Neural cell (in vitro differentiated cells): ENCODE measurements at regions not wholly inside any gene's neighbourhood (a gene's known extent, or its start where the extent isn't known, plus 50 kb on each side); places are given as distances from the start of the nearest gene placed in this dataset.

ENCODE experiments used
- H2AFZ ChIP-seq: fragments of 200-600, 300-800 bp; sonication (generic), shearing (Covaris generic); 2 replicates; pipeline ENCODE4 v1.6.0; 2014; ENCODE audit warnings: low read depth, mild to moderate bottlenecking, antibody characterized with exemption, low read length, moderate library complexity
- H3F3A ChIP-seq: fragments of 200-600 bp; shearing (Covaris generic); 2 replicates; pipeline ENCODE4 v1.6.1; 2016; ENCODE audit warnings: mild to moderate bottlenecking, moderate library complexity, mixed read lengths, antibody characterized with exemption, low read length; ENCODE audit not compliant: insufficient read depth, poor library complexity, severe bottlenecking
- H3K27ac ChIP-seq: fragments of 200-600, 300-800 bp; sonication (generic), shearing (Covaris generic); 2 replicates; pipeline ENCODE4 v1.5.1; 2014; ENCODE audit warnings: mild to moderate bottlenecking, low read length, moderate library complexity
- H3K27me3 ChIP-seq: fragments of 300-800, 200-600 bp; sonication (generic), shearing (Covaris generic); 2 replicates; pipeline ENCODE4 v1.6.0; 2014; ENCODE audit warnings: mild to moderate bottlenecking, low read depth, low read length, moderate library complexity; ENCODE audit not compliant: insufficient read depth
- H3K36me3 ChIP-seq: fragments of 300-800, 200-600 bp; sonication (generic), shearing (Covaris generic); 2 replicates; pipeline ENCODE4 v1.5.1; 2014; ENCODE audit warnings: mild to moderate bottlenecking, antibody characterized with exemption, low read length, moderate library complexity; ENCODE audit not compliant: insufficient read depth
- H3K4me2 ChIP-seq: fragments of 300-800, 200-600 bp; sonication (generic), shearing (Covaris generic); 2 replicates; pipeline ENCODE4 v1.6.0; 2014; ENCODE audit warnings: mild to moderate bottlenecking, low read length
- H3K4me3 ChIP-seq: fragments of 300-800, 200-600 bp; sonication (generic), shearing (Covaris generic); 2 replicates; pipeline ENCODE4 v1.5.1; 2014; ENCODE audit warnings: mild to moderate bottlenecking, low read length, moderate library complexity
- H3K79me2 ChIP-seq: fragments of 200-600 bp; shearing (Covaris generic); replicated peaks from 2 replicates; pipeline ENCODE4 v1.6.0; 2014; ENCODE audit warnings: mild to moderate bottlenecking, low read length, moderate library complexity; ENCODE audit not compliant: insufficient read depth
- H3K9ac ChIP-seq: fragments of 300-800, 200-600 bp; sonication (generic), shearing (Covaris generic); 2 replicates; pipeline ENCODE4 v1.6.1; 2016; ENCODE audit warnings: mild to moderate bottlenecking, low read length, mixed read lengths
- H3K9me2 ChIP-seq: fragments of 200-600 bp; shearing (Covaris generic); 2 replicates; pipeline ENCODE4 v1.6.1; 2016; ENCODE audit warnings: mild to moderate bottlenecking, low read length, mixed read lengths; ENCODE audit not compliant: insufficient read depth
- H3K9me3 ChIP-seq: fragments of 200-600, 300-800 bp; sonication (generic), shearing (Covaris generic); 2 replicates; pipeline ENCODE4 v1.6.1; 2016; ENCODE audit warnings: mild to moderate bottlenecking, mixed run types, low read length, moderate library complexity, mixed read lengths
- H4K20me1 ChIP-seq: fragments of 200-600 bp; shearing (Covaris generic); 2 replicates; pipeline ENCODE4 v1.6.1; 2016; ENCODE audit warnings: mild to moderate bottlenecking, mixed run types; ENCODE audit not compliant: insufficient read depth
- CTCF ChIP-seq: fragments of 450-650 bp; IDR thresholded peaks from 2 replicates; pipeline ENCODE4 v1.5.1; 2014; ENCODE audit warnings: antibody characterized with exemption, mild to moderate bottlenecking, moderate library complexity; ENCODE audit not compliant: poor library complexity, severe bottlenecking
- EP300 ChIP-seq: fragments of 450-650 bp; conservative IDR thresholded peaks from 2 replicates; pipeline ENCODE4 v1.6.1; 2014; ENCODE audit warnings: antibody characterized with exemption, mild to moderate bottlenecking, moderate library complexity; ENCODE audit not compliant: poor library complexity, severe bottlenecking
- EZH2 ChIP-seq: fragments of 200-600, 300-800 bp; shearing (Covaris generic), sonication (generic); IDR thresholded peaks from 2 replicates; pipeline ENCODE4 v1.6.1; 2014; ENCODE audit warnings: antibody characterized with exemption, low read length, borderline replicate concordance, mild to moderate bottlenecking; ENCODE audit not compliant: insufficient read depth, poor library complexity, severe bottlenecking
- MXI1 ChIP-seq: fragments of 450-650 bp; conservative IDR thresholded peaks from 2 replicates; pipeline ENCODE4 v1.6.1; 2014; ENCODE audit warnings: antibody characterized with exemption, mild to moderate bottlenecking; ENCODE audit not compliant: poor library complexity, severe bottlenecking
- POLR2AphosphoS5 ChIP-seq: IDR thresholded peaks from 2 replicates; pipeline ENCODE4 v1.6.1; 2012
- RAD21 ChIP-seq: fragments of 450-650 bp; conservative IDR thresholded peaks from 2 replicates; pipeline ENCODE4 v1.6.1; 2014; ENCODE audit warnings: antibody characterized with exemption, mild to moderate bottlenecking, moderate library complexity
- SMC3 ChIP-seq: fragments of 450-650 bp; conservative IDR thresholded peaks from 2 replicates; pipeline ENCODE4 v1.6.1; 2014; ENCODE audit warnings: antibody characterized with exemption, mild to moderate bottlenecking, moderate library complexity; ENCODE audit not compliant: poor library complexity
- TAF1 ChIP-seq: IDR thresholded peaks from 2 replicates; pipeline ENCODE4 v1.6.1; 2012; ENCODE audit warnings: low read depth
- TF ChIP-seq, protein P1 (sequence below): IDR thresholded peaks from 2 replicates; pipeline ENCODE4 v1.6.1; 2012; ENCODE audit warnings: borderline replicate concordance

DNA sequence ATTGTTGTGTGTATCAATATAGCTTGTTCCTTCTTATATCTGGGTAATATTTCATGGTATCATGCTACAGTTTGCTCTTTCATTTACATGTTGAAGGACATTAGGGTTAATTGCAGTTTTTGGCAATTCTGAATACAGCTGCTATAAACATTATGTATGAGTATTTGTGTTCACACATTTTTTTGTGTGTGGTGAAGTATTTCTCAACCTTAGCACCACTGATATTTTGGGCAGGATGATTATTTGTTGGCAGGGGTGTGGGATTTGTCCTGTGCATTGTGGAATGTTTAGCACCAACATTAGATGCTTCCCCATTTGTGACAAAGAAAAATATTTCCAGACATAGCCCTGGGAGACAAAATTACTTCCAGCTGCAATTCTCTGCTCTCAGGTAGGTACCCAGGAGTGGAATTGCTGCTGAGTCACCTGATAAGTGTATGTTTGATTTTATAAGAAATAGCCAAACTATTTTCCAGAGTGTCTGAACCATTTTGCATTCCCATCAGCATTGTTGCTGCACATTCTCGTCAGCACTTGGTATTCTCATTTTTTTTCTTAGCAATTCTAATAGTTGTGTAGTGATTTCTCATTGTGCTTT, 128.2 kb downstream of the SNX19 start:
- Histone ChIP-seq H3F3A (no peaks in the 10 kb centered on the region), H3K9me2 (no peaks in the 10 kb centered on the region), H3K4me2 (no peak overlapping the region), H2AFZ (no peak overlapping the region), H3K36me3 (no peaks in the 10 kb centered on the region), H3K27ac (no peak overlapping the region), H3K27me3 (no peaks in the 10 kb centered on the region), H3K9me3 (peaks cover 13% of the 10 kb centered on the region), H3K4me3 (no peak overlapping the region), H4K20me1 (no peaks in the 10 kb centered on the region), H3K79me2 (no peaks in the 10 kb centered on the region), H3K9ac (no peak overlapping the region)
- TF ChIP-seq EP300 (no peak), POLR2AphosphoS5 (no peak)

DNA sequence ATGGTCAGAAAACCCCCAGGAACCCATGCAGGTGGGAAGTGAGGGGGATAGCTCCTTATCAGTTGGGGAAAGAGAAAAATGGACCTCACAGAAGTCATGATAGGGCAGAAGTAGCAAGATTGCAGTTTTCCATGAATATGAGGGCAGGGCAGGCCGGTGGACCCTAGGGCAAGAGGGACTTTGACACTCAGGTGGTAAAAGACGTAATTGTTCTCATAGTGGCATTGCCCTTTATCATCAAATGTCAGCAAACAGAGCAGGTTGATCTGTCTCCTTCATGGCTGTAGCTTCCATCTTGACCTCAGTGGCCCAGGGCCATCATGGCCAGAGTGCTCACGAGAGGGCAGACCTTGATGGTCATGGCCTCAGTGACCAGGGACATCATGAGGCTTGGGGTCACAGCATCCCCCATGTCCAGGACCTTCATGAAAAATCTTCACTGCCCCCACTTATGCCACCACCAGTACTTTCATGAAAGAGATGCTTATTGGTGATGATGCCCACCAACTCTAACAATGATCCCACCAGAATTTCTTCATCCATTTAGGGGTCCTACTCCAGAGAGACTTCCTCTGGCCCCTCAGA, 127.1 kb downstream of the SNX19 start:
- TF ChIP-seq RAD21 (no peak), EZH2 (no peak), TAF1 (no peak), EP300 (no peak), POLR2AphosphoS5 (no peak), MXI1 (no peak), CTCF (no peak), SMC3 (no peak)
- TF ChIP-seq, protein P1, sequence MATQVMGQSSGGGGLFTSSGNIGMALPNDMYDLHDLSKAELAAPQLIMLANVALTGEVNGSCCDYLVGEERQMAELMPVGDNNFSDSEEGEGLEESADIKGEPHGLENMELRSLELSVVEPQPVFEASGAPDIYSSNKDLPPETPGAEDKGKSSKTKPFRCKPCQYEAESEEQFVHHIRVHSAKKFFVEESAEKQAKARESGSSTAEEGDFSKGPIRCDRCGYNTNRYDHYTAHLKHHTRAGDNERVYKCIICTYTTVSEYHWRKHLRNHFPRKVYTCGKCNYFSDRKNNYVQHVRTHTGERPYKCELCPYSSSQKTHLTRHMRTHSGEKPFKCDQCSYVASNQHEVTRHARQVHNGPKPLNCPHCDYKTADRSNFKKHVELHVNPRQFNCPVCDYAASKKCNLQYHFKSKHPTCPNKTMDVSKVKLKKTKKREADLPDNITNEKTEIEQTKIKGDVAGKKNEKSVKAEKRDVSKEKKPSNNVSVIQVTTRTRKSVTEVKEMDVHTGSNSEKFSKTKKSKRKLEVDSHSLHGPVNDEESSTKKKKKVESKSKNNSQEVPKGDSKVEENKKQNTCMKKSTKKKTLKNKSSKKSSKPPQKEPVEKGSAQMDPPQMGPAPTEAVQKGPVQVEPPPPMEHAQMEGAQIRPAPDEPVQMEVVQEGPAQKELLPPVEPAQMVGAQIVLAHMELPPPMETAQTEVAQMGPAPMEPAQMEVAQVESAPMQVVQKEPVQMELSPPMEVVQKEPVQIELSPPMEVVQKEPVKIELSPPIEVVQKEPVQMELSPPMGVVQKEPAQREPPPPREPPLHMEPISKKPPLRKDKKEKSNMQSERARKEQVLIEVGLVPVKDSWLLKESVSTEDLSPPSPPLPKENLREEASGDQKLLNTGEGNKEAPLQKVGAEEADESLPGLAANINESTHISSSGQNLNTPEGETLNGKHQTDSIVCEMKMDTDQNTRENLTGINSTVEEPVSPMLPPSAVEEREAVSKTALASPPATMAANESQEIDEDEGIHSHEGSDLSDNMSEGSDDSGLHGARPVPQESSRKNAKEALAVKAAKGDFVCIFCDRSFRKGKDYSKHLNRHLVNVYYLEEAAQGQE = no peak

More for the DNA sequence above, 127.1 kb downstream of the SNX19 start:
- Histone ChIP-seq H3K9me3 (peaks cover 13% of the 10 kb centered on the region), H4K20me1 (no peaks in the 10 kb centered on the region), H3K4me2 (no peak overlapping the region), H3K27me3 (no peaks in the 10 kb centered on the region), H3K79me2 (no peaks in the 10 kb centered on the region), H3K9ac (no peak overlapping the region), H3K36me3 (no peaks in the 10 kb centered on the region), H3K9me2 (no peaks in the 10 kb centered on the region), H2AFZ (no peak overlapping the region), H3K4me3 (no peak overlapping the region), H3F3A (no peaks in the 10 kb centered on the region), H3K27ac (no peak overlapping the region)
